HG03060 (cell line): ENCODE measurements at regions not wholly inside any gene's neighbourhood (a gene's known extent, or its start where the extent isn't known, plus 50 kb on each side); places are given as distances from the start of the nearest gene placed in this dataset.

Experiments
- ATAC-seq: cut with Tn5 transposase; IDR thresholded peaks from one replicate; pipeline ENCODE4 v1.9.1; 2021; ENCODE audit warnings: low read depth, moderate number of reproducible peaks; ENCODE audit not compliant: unreplicated experiment

GRCh38 chr18:40558706-40559392, 1396.2 kb upstream of the PIK3C3 start:
- ATAC-seq = no peak

- ATAC-seq = no peak
Measured at GRCh38 chr18:40555914-40556313, 1399.1 kb upstream of the PIK3C3 start.

- ATAC-seq = no peak
Measured at GRCh38 chr18:40553029-40553428, 1402.0 kb upstream of the PIK3C3 start.

GRCh38 chr18:40546875-40547274, 1408.2 kb upstream of the PIK3C3 start:
- ATAC-seq = no peak

- ATAC-seq = no peak
Measured at GRCh38 chr18:40534723-40535122, 1420.3 kb upstream of the PIK3C3 start.

- no peak for ATAC-seq
Measured at GRCh38 chr18:40532046-40532445, 1423.0 kb upstream of the PIK3C3 start.

- ATAC-seq = no peak
Measured at GRCh38 chr18:40531051-40531450, 1424.0 kb upstream of the PIK3C3 start.

GRCh38 chr18:40529478-40529877, 1425.6 kb upstream of the PIK3C3 start:
- no peak for ATAC-seq

GRCh38 chr18:40524881-40525280, 1430.2 kb upstream of the PIK3C3 start:
- no peak for ATAC-seq

- ATAC-seq = no peak
Measured at GRCh38 chr18:40523287-40523686, 1431.7 kb upstream of the PIK3C3 start.

GRCh38 chr18:40501026-40501425, 1454.0 kb upstream of the PIK3C3 start:
- no peak for ATAC-seq

- ATAC-seq = no peak
Measured at GRCh38 chr18:40494603-40495002, 1460.4 kb upstream of the PIK3C3 start.

GRCh38 chr18:40493316-40493715, 1461.7 kb upstream of the PIK3C3 start:
- no peak for ATAC-seq

- ATAC-seq = no peak
Measured at GRCh38 chr18:40489301-40489700, 1465.7 kb upstream of the PIK3C3 start.

GRCh38 chr18:40485318-40485717, 1469.7 kb upstream of the PIK3C3 start:
- no peak for ATAC-seq

GRCh38 chr18:40473221-40474029, 1481.6 kb upstream of the PIK3C3 start:
- no peak for ATAC-seq

- no peak for ATAC-seq
Measured at GRCh38 chr18:40470723-40471122, 1484.3 kb upstream of the PIK3C3 start.

GRCh38 chr18:40469851-40470250, 1485.2 kb upstream of the PIK3C3 start:
- ATAC-seq = no peak

- no peak for ATAC-seq
Measured at GRCh38 chr18:40469316-40469715, 1485.7 kb upstream of the PIK3C3 start.

GRCh38 chr18:40464032-40464431, 1491.0 kb upstream of the PIK3C3 start:
- ATAC-seq = no peak

GRCh38 chr18:40453903-40454302, 1501.1 kb upstream of the PIK3C3 start:
- ATAC-seq = no peak

- no peak for ATAC-seq
Measured at GRCh38 chr18:40452599-40452998, 1502.4 kb upstream of the PIK3C3 start.
